CD4-positive, alpha-beta T cell treated with Interleukin-4 for 1 hour (primary cell): ENCODE measurements at regions not wholly inside any gene's neighbourhood (a gene's known extent, or its start where the extent isn't known, plus 50 kb on each side); places are given as distances from the start of the nearest gene placed in this dataset.

ENCODE experiments used
- DNase-seq, 2 donors: peaks; one replicate each; pipeline ENCODE4 v3.0.0-alpha.2; 2020 to 2022

DNA sequence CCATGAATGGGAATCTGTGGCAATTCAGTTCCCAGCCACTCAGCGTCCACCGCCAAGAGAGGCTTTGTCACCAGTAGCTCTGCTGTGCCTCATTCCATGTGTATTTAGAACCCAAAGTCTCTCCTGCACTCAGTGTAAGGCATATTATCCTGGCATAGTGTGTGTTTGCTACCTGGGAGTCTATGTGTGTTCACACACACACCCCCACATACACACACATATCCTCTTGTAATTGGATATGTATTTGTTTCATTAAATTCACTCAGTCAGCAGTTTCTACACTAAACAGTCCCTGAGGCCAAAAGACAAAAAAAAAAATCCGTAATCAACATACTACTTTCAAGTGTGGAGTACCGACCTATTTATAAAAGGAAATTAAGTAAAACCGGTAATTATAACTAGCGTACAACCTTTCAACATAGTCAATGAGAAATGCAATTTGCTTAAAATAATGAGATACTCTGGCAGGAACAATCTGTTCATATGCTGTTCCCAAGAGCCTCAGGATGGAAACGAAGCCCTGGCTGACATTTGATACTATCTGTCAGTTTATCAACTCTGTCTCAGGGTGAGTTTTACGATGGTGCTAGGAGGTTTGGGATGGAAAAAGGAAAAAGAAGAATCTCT is 425.8 kb upstream of the CELF2 start:
- no peak for DNase-seq

DNA sequence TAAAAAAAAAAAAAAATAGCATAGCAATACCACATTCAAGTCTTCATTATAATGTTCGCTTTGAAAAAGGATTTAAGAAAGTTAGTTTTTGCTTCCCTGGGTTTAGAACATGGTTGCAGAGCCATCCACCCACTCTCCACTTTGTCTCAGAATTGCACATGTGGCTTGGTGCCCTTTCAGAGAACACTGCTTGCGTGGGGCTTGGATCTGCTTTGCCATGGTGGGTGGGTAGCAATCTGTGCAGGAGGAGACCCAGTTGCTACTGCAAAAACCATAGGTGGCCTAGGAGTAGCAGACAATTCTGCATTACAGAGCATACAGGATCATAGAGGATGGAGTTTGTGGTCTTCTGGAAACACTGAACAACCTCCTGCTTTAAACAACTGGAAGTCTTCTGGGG is 421.4 kb upstream of the CELF2 start:
- no peak for DNase-seq

DNA sequence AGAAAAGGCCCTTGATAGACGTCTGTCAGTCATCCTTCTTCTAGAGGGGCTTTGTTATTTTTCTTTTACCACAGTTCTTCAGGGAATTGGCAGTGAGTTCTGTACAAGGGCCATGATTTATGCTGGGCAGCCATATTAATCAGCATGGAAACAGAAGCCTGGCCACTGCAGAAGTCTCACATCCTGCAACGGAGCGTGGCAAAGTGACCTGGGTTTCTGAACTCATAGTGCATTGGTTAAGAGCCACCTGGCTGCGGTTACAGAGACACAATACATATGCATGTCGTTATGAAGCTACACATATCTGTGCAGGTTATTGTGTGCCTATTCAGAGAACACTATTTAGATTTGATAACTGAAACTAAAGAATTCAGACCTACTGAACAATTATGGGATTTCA is 419.4 kb upstream of the CELF2 start:
- no peak for DNase-seq

DNA sequence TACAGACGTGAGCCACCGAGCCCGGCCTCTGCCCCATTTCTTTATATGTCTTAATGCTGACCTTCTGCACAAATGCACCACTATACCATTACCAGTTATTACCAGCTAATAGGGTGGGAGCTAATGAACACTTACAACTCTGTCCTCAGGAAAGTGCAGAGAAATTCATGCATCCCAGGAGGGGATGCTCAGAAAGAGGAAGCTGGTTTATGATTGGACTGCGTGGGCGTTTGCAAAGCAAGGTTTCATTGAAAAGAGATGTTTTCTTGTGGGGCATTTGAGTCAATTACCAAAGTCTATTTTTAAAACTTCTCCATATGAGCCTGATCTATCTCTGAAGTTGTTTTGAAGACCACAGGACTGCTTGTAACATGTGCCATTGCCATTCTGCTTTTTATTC is 417.7 kb upstream of the CELF2 start:
- DNase-seq: no peak

DNA sequence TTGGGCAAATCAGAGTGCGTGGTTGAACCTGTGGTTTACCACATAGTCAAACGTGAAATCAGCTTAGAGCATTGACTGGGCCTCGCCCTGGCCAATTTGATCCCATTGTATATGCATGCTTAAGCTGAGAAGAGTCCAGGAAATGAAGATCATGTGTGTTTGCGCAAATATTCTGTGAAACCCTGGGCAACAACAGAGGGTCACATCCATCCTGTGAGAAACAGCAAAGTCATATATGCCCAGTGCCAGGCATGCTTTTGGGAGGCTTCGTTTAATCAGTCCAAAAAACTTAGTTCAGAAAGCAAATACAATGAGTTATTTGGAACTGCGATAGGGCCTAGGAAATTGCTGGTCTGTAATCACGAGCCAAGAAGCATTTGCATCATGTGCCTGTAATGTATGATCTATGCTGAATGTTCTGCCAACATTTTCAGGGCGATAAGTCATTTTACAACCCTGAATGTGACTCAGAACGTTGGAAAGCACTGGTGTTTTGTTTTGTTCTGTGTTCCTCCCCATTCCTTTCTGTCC is 412.1 kb upstream of the CELF2 start:
- no peak for DNase-seq

DNA sequence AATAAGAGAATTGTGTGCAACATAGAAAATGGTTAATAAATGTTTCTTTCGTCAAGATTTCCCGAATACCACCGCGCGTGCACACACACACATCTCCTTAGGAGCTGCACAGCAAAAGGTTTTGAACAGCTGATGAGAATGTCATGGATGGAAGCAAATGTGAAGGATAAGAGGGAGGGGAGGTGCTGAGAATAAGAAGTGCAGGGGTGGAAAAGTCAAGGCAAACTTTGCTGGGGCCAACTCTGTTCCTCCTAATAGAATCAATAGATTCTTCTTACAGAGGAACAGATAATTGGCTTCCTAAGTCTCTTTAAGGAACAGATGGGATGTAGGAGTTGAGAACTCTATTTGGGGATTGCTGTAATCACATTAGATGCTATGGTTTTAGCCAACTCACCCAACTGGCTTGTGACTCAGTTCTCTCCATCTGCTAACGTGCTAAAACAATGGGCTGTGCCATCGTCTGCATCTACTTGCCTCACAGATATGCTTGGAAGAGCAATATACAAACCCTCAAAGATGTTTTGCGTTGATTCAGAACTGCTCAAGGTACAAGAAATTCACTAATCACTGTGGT is 408.2 kb upstream of the CELF2 start:
- DNase-seq: no peak

DNA sequence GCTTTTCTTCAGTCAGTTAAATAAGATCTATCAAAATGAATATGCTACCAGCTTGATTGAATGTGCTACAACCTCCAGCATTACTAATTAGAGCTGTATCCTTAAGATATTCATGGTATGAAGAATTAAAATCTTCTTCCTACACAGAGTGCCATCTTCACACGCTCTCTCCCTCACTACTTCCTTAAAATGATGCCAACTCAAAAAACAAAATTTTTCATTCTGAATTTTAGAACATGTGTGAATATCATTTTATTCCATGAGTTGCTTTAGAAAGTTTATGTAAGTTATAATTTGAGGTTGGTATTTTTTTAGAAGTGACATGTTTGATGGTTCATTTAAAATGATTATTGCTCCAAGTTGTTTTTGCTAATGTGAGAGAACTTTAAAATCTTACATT is 407.5 kb upstream of the CELF2 start:
- no peak for DNase-seq

DNA sequence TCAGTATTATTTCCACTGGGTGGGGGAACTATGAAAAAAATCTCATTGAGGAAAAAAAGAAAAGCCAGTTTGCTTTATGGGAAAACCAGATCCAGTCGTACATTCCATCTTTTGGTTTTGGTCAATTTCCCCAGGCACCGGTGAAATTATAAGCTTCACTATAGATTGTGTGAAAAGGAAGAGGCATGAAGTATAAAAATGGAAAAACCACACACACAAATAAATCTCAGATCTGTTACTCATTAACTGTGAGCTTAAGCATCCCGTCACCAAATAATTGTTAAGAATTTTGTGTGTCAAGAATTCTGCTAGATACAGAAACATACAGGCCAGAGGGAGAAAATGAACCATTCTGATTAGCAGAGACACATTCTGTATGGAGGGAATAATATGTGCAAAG is 405.5 kb upstream of the CELF2 start:
- no peak for DNase-seq

DNA sequence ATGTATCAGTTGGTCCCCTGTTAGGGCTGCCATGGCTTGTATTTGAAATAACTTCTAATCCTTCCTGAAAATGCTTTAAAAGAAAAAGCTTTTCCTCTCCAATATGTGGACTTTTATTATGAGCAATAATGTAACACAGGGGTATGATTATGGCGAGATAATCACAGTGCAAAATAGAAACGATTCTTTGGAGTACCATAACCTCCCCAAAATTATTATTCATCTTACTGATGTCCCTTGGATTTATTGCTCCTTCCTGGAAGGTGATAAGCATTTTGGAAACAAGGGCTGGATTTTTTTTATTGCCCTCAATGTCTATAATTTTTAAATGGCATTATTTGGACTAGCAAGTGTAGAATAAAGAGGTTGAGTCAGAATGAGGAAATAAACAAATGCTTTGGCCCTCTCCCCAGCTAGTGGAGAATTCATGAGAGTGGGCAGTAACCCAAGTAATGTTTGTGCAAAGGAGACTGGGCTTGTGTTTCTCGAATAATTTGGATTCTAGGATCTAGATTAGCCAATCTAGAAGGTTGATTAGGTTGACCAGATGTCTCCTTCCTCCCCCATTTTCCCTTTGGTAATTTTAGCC is 403.9 kb upstream of the CELF2 start:
- DNase-seq: no peak

DNA sequence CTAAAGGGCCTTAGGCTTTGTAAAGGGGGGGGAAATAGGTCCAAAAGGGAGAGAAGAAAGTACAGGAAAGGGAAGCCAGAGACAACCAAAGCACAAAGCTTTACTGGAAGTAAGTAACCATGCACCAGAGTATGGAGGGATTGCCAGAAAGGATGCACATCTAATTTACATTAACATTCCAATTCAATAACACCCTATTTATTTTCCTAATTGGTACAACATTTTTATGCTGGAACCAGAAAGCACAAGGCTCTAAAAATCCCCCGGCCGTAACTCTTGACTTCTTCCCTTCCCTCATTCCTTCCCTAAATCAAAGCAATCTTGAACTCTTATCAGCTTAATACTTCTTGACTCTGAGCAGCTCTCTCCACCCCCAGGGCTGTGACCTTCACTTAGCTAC is 400.0 kb upstream of the CELF2 start:
- DNase-seq: no peak

DNA sequence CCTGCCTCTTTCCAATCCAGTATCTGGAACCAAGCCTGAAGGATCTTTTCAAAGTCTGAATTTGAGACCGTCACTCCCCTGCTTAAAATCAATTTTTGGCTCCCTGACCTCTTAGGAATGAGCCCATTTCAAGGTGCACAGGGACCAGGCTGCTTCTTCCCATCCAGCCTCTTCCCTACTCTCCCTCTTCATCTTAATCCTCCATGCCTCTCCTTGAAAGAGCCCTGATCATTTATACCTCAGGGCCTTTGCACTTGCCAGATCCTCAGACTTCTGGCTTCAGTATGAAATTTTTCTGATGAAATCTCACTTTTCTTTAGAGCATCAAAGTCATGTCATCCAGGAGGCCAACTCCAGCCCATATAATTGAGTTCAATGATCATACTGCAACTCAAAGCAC is 399.5 kb upstream of the CELF2 start:
- no peak for DNase-seq

DNA sequence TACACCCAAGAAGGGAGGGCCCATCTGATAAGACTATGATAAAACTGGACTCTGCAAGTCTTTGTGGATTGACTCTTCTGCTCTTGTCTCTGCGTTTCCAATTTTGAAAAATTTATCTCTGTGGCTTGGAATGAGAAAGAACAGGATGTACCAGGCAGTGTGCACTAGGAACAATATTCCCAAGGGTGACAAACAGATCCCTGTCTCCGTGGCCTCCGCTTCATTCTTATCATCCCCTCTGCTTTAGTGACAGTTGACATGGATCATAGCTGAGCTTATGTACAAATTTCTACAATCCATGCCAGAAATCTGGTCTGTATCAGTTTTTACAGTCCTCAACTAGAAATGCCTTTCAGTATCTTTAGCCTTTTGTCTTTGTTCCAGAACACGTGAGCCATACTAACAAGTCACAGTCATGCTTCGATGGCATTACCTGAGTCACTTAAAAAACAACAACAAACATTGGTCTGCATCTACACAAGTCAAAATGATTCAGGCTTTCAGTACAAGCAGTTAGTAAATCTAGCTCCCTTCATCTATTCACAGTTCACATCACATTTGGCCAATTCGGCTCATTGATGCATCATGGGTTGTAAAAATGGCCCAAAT is 393.6 kb upstream of the CELF2 start:
- DNase-seq: no peak

DNA sequence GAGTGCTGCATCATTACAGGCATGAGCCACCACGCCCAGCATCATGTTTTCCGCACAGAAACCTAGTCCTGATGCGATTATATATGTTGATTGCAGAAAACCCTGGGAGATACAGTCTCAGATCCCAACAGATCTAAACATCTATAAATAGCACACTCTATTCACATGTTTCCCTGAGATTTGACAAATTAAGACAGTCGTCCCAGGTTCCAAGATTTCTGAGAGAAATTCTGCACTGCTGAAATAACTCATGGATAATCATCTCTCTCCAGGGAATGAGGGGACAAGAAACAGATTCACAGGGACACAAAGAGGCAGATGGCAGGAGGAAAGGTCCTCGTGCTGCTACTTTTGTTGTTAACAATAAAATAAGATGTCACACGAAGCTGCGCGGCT is 393.1 kb upstream of the CELF2 start:
- DNase-seq: no peak

DNA sequence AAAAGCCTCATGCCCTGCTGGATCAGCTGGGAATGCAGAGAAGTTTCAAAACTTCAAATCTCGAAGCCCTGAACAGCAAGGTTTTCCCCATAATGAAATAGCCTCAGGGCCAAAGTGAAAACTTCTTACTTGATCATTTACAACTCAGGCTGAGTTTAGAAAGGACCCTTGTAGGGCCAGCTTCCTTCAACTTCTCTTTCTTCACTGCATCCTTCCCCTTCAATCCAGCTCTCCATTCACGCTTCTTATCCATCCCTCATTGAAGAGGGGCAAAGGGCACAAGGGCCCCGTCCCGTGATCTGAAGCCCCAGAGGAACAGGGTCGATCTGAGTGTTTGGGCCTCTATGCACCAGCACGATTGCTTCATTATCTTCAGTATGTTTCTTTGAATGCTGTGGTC is 392.2 kb upstream of the CELF2 start:
- no peak for DNase-seq

DNA sequence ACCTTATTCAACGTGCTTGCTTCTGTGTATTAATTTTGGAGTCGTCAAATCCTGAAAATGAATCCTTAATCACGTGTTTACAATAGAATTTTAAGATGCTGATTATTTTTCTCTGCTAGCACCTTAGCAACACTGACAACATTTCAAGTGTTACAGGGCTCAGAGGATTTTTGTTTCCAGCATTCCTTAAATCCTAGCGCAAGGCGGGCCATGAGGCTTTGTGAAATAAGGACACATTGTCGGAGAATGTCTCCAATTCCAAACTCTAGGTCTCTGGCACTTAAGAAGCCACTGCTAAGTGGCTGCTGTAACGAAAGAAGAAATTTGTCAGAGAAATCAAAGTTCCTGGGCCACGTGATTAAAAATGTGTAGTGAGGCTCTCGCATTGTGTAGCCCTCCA is 390.9 kb upstream of the CELF2 start:
- DNase-seq: no peak

DNA sequence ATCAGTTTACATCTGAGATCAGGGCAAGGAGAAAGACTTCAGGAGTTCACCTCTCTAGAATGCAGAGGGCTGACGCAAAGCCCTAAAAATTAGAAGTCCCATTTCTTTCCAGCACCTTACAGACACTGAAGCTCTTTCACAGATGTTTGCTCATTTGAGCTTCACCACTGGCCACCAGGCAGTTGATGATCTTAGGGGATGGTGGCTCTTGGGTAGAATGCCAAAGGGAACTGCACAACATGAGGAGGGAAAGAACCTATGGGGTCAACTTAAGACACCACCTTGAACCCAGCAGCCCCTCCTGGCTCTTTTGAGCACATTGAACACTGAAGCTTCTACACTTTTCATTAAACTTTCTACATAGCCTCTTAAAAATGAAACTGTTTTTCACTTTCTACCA is 390.3 kb upstream of the CELF2 start:
- DNase-seq: no peak

DNA sequence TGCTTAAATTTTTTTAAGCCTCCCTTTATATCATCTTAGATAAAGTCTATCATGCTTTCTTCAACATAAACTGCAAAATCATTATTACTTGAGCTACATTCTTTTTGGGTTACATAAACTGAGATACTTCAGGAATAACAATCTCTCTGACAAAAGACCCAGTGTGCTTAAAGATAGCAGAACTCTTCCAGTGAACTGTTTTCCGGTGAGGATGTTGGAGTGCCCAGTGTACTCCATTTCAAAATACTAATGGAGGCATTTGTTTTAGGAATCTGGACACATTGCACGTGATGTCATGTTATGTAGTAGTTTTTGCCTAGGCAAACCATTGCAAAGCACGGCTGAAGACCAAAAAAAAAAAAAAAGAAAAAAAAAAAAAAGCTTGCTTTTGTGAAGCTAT is 388.2 kb upstream of the CELF2 start:
- DNase-seq: no peak

DNA sequence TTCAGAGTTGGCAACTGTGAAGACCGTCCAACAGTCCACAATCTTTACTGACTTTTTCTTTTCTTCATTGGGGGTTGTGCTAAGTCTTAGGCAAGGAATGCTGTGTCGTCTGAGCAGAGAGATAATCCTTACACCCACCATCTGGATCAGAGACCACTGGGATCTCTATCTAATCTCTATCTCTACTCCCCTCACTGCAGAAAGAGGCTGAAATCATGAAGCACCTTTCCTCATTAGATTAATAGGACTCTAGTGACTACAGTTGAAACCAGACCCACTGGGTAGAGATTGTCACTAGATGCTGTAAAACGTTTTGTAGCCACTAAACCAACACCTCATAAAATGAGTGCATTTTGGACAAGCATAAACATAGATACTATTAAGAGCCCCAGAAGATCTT is 387.4 kb upstream of the CELF2 start:
- no peak for DNase-seq

DNA sequence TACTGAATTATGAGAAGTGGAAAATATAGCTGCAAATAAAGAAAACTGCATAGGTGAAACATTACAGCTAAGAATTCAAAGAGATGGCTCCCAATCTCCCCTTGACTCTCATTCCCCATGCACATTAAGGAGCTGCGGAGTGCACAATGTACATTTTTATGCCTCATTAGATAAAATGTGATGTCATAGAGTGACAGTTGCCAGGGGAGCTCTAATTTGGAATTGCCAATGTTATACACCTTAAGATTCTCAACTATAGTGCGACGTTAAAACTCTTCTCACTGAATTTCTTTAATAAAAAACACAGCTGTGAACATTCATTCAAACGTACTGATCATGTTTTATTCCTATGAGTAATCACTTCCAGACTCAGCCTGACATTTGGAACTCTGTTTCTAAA is 386.9 kb upstream of the CELF2 start:
- no peak for DNase-seq

DNA sequence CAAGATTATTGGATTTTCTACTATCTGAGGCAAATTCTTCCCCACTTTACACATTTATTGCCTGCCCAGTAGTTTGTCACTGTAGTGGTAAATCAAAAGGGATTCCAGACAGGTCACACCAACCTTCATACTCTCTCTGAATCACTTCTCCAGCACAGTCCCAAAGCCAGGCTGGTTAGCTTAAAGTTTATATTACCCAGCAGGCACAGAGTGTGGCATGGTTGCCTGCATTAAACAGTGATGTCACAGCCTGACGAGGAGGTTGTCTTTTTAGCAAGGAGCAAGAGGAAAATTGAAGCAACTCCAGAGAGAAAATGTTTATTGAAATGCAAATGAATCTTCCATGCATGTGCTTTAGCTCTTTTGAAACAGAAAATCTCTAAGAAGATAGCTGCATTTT is 375.5 kb upstream of the CELF2 start:
- no peak for DNase-seq

DNA sequence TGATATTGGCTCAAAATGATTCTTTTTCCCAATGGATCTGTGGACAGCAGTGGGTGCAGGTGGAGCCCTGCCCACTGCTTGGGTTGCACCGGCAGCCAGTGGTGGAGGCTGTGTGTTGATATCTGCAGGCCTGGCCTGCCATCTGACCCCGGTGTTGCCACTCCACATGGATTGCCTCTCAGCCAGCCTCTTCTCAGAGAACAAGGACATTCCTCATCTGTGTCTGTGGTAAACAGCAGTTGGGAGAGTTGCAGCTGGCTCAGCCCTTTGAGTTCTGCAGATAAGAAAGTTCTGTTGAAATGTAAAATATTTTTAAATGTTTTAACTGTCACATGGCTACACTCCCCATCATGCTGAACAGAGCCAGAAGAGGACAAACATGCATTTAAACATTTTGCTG is 374.9 kb upstream of the CELF2 start:
- no peak for DNase-seq

DNA sequence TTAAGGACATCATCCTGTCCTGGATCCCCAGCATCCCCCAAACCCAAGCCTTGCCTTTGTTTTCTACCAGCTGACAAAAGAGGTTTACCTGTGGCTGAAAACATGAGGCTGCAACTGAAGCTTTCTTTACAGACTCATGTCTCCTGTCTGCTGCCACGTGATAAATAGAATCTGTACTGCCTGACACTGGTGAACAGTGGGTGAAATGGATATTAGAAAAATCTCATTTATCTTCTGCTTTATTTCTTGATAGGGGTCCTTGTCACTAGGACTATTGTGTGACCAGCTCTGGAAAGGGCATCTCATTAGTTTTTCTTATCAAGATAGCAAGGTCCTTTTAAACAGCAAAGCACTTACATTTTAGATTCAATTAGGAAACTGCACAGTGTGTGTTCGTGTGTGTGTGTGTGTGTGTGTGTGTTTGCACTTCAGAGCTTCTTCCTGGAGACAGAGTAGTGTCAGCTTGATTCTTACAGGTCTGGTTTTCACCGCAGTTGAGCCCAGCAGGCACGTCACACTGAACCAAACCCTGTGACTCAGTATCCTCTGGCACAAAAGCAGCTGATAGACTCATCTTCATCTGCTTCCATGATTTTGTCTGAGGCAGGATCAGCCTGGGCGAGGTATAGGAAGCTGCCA is 373.5 kb upstream of the CELF2 start:
- no peak for DNase-seq

DNA sequence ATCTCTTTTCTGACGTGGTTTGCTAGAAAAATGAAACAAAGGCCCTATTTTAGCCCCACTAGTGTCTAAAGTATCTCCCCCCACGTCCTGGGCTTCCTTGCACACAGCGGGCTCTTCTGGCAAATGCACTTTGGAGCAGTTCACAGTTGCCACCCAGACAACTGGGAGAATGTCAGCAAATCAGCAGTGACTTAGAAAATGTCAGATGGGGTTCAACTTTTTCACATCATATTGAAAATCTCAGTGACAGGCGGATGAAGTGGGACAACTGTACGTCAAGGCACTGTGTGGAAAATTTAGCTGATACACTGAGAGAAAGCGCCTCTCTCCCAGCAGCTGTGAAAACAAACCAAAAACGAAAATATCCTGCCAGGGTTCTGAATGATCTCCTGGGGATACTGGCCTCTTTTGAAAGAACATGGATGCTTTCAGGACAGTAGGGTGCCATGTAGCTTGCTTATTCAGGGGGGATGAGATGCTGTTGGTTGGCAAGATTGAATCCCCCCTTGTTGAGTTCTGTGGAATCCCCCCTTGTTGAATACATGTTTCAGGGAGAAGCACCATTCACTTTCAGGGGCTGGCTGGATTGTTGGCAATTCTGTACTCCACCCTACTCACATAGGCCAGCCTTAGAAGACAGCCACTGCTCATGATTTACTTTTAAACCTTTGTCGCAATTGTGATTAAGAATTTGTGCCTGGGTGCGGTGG is 372.8 kb upstream of the CELF2 start:
- no peak for DNase-seq
